Calu3 (cell line): ENCODE measurements at regions not wholly inside any gene's neighbourhood (a gene's known extent, or its start where the extent isn't known, plus 50 kb on each side); places are given as distances from the start of the nearest gene placed in this dataset.
"Not testable (repeated sequence)": the region's sequence is repeated elsewhere in the genome, so short reads cannot be mapped to it uniquely, and the experiment has no call there.

Experiments used
- BruUV-seq: library from RNA; stranded (reverse); fragments of 400-500 nt; replicated peaks from 2 replicates; lab custom pipeline; 2021; lab: Mats Ljungman, UMichigan
- CTCF ChIA-PET: fragments of 300-600 bp; sonication (Branson Sonifier 250); formaldehyde crosslinking; loops from one replicate; lab custom pipeline; 2022; ENCODE audit warnings: antibody characterized with exemption; lab: Charles Lee
- DNase-seq: peaks from one replicate; pipeline ENCODE4 v3.0.0; 2022
- H3K27ac Mint-ChIP-seq: one replicate; pipeline ENCODE4 v1.8.0; 2022; ENCODE audit warnings: mixed read lengths; ENCODE audit not compliant: unreplicated experiment
- H3K27me3 Mint-ChIP-seq: one replicate; pipeline ENCODE4 v1.8.0; 2022; ENCODE audit warnings: mixed read lengths; ENCODE audit not compliant: unreplicated experiment
- H3K36me3 Mint-ChIP-seq: one replicate; pipeline ENCODE4 v1.8.0; 2022; ENCODE audit warnings: mild to moderate bottlenecking, moderate library complexity, mixed read lengths; ENCODE audit not compliant: insufficient read depth, unreplicated experiment
- H3K4me1 Mint-ChIP-seq: one replicate; pipeline ENCODE4 v1.8.0; 2022; ENCODE audit warnings: mild to moderate bottlenecking, low read depth, mixed read lengths; ENCODE audit not compliant: unreplicated experiment
- H3K4me3 Mint-ChIP-seq: one replicate; pipeline ENCODE4 v1.8.0; 2022; ENCODE audit warnings: mild to moderate bottlenecking, low read depth, moderate library complexity, mixed read lengths; ENCODE audit not compliant: unreplicated experiment
- H3K9me3 Mint-ChIP-seq: one replicate; pipeline ENCODE4 v1.8.0; 2022; ENCODE audit warnings: low read depth, mixed read lengths; ENCODE audit not compliant: unreplicated experiment
- CTCF ChIP-seq: fragments of 200-600 bp; IDR thresholded peaks from one replicate; pipeline ENCODE4 v1.8.0; 2022; ENCODE audit warnings: antibody characterized with exemption; ENCODE audit not compliant: unreplicated experiment
- intact Hi-C: fragments of 100-400 bp; cut with micrococcal nuclease; formaldehyde crosslinking; loops from one replicate; pipeline ENCODE4 v1.10.0; 2022; ENCODE audit not compliant: unreplicated experiment

- no TSS peak for BruUV-seq
Observed at GRCh38 chrX:138886769-138887168, 175.3 kb upstream of the FGF13 start.

GRCh38 chrX:138885886-138886285 lies 174.4 kb upstream of the FGF13 start:
- DNase-seq, result no peak
- no peak overlapping the region for H3K27ac Mint-ChIP-seq
- no peaks in the 10 kb centered on the region for H3K36me3 Mint-ChIP-seq
- no peaks in the 10 kb centered on the region for H3K4me1 Mint-ChIP-seq
- H3K27me3 Mint-ChIP-seq, result no peaks in the 10 kb centered on the region
- H3K4me3 Mint-ChIP-seq, result no peak overlapping the region
- intact Hi-C loops, result no loop called here
- no peak for TF ChIP-seq CTCF
- BruUV-seq, result no TSS peak
- H3K9me3 Mint-ChIP-seq, result peaks cover 7% of the 10 kb centered on the region
- CTCF ChIA-PET, result no interaction called here

More at GRCh38 chrX:138886769-138887168, 175.3 kb upstream of the FGF13 start:
- no peak for DNase-seq
- H3K36me3 Mint-ChIP-seq, result no peaks in the 10 kb centered on the region
- CTCF ChIA-PET, result no interaction called here
- no peaks in the 10 kb centered on the region for H3K27me3 Mint-ChIP-seq
- no peaks in the 10 kb centered on the region for H3K4me1 Mint-ChIP-seq
- H3K9me3 Mint-ChIP-seq, result peaks cover 7% of the 10 kb centered on the region
- H3K4me3 Mint-ChIP-seq, result no peak overlapping the region
- no peak for TF ChIP-seq CTCF
- intact Hi-C loops, result no loop called here
- H3K27ac Mint-ChIP-seq, result no peak overlapping the region

GRCh38 chrX:138880293-138880692 lies 168.8 kb upstream of the FGF13 start:
- CTCF ChIA-PET, BruUV-seq: not testable (repeated sequence)

GRCh38 chrX:138877746-138878145 lies 166.2 kb upstream of the FGF13 start:
- no peaks in the 10 kb centered on the region for H3K27me3 Mint-ChIP-seq
- H3K4me3 Mint-ChIP-seq, result no peak overlapping the region
- no peak for DNase-seq
- H3K36me3 Mint-ChIP-seq, result no peaks in the 10 kb centered on the region
- CTCF ChIA-PET, result no interaction called here
- H3K27ac Mint-ChIP-seq, result no peak overlapping the region
- no TSS peak for BruUV-seq
- H3K4me1 Mint-ChIP-seq, result no peaks in the 10 kb centered on the region
- no peak for TF ChIP-seq CTCF
- H3K9me3 Mint-ChIP-seq, result peaks cover 6% of the 10 kb centered on the region
- intact Hi-C loops, result no loop called here

More at GRCh38 chrX:138880293-138880692, 168.8 kb upstream of the FGF13 start:
- H3K4me1 Mint-ChIP-seq, H3K27ac Mint-ChIP-seq, H3K4me3 Mint-ChIP-seq, DNase-seq, H3K36me3 Mint-ChIP-seq, H3K27me3 Mint-ChIP-seq, intact Hi-C loops, H3K9me3 Mint-ChIP-seq: not testable (repeated sequence)

GRCh38 chrX:138875472-138875871 lies 164.0 kb upstream of the FGF13 start:
- BruUV-seq, result no TSS peak
- TF ChIP-seq CTCF, result no peak
- Mint-ChIP-seq H3K4me3 (no peak overlapping the region), H3K4me1 (no peaks in the 10 kb centered on the region), H3K36me3 (no peaks in the 10 kb centered on the region), H3K27me3 (no peaks in the 10 kb centered on the region), H3K9me3 (peaks cover 8% of the 10 kb centered on the region), H3K27ac (no peak overlapping the region)
- CTCF ChIA-PET, result no interaction called here
- intact Hi-C loops, result no loop called here
- no peak for DNase-seq
